NCI-H82 treated with DMSO at 0.1 percent for 48 hours (cell line): ENCODE measurements at regions not wholly inside any gene's neighbourhood (a gene's known extent, or its start where the extent isn't known, plus 50 kb on each side); places are given as distances from the start of the nearest gene placed in this dataset.

Experiments used
- DNase-seq: peaks from one replicate; lab custom pipeline; 2025; ENCODE audit not compliant: unreplicated experiment; lab: John Stamatoyannopoulos, UW

- no peak for DNase-seq
These were observed 319.6 kb upstream of the POU3F2 start for GRCh38 chr6:98514796-98515195.

GRCh38 chr6:98516206-98516605 is 318.2 kb upstream of the POU3F2 start:
- peak; percentile 77 for DNase-seq

- DNase-seq, result peak; percentile 85
These were observed 317.5 kb upstream of the POU3F2 start for GRCh38 chr6:98516866-98517265.

GRCh38 chr6:98525860-98526259 is 308.5 kb upstream of the POU3F2 start:
- no peak for DNase-seq

- peak; percentile 76 for DNase-seq
These were observed 307.9 kb upstream of the POU3F2 start for GRCh38 chr6:98526465-98526864.

GRCh38 chr6:98529364-98529763 is 305.0 kb upstream of the POU3F2 start:
- no peak for DNase-seq

GRCh38 chr6:98530732-98531131 is 303.6 kb upstream of the POU3F2 start:
- no peak for DNase-seq

- no peak for DNase-seq
These were observed 302.4 kb upstream of the POU3F2 start for GRCh38 chr6:98532004-98532403.

- DNase-seq, result no peak
These were observed 294.6 kb upstream of the POU3F2 start for GRCh38 chr6:98539741-98540140.

GRCh38 chr6:98546376-98546775 is 288.0 kb upstream of the POU3F2 start:
- no peak for DNase-seq

GRCh38 chr6:98547151-98547550 is 287.2 kb upstream of the POU3F2 start:
- no peak for DNase-seq

GRCh38 chr6:98547634-98548033 is 286.7 kb upstream of the POU3F2 start:
- no peak for DNase-seq

GRCh38 chr6:98548301-98548700 is 286.1 kb upstream of the POU3F2 start:
- no peak for DNase-seq

GRCh38 chr6:98560418-98560817 is 274.0 kb upstream of the POU3F2 start:
- DNase-seq, result no peak

- no peak for DNase-seq
These were observed 273.5 kb upstream of the POU3F2 start for GRCh38 chr6:98560841-98561240.

GRCh38 chr6:98566126-98566525 is 268.2 kb upstream of the POU3F2 start:
- no peak for DNase-seq

- no peak for DNase-seq
These were observed 261.8 kb upstream of the POU3F2 start for GRCh38 chr6:98572579-98572978.

- no peak for DNase-seq
These were observed 259.4 kb upstream of the POU3F2 start for GRCh38 chr6:98574984-98575383.

- no peak for DNase-seq
These were observed 257.6 kb upstream of the POU3F2 start for GRCh38 chr6:98576791-98577190.

GRCh38 chr6:98578016-98578415 is 256.4 kb upstream of the POU3F2 start:
- DNase-seq, result no peak

GRCh38 chr6:98579079-98579478 is 255.3 kb upstream of the POU3F2 start:
- no peak for DNase-seq

- no peak for DNase-seq
These were observed 254.4 kb upstream of the POU3F2 start for GRCh38 chr6:98579941-98580340.

GRCh38 chr6:98581705-98582104 is 252.7 kb upstream of the POU3F2 start:
- no peak for DNase-seq

GRCh38 chr6:98583506-98583905 is 250.9 kb upstream of the POU3F2 start:
- no peak for DNase-seq
